Ovary (tissue), 7 donors: ENCODE measurements at regions not wholly inside any gene's neighbourhood (a gene's known extent, or its start where the extent isn't known, plus 50 kb on each side); places are given as distances from the start of the nearest gene placed in this dataset.

Experiments used
- DNase-seq, 5 donors: peaks; one replicate each; pipeline ENCODE4 v3.0.0-alpha.2; 2019 to 2020
- H3K27ac ChIP-seq, 2 donors: fragments of 200-600 bp; one replicate each; pipeline versions ENCODE4 v1.5.1 to v1.8.0; 2019 to 2022
- H3K27me3 ChIP-seq: fragments of 200-600 bp; one replicate; pipeline ENCODE4 v1.8.0; 2022
- H3K36me3 ChIP-seq: fragments of 200-600 bp; sonication (generic); one replicate; pipeline ENCODE4 v1.5.1; 2019
- H3K4me1 ChIP-seq: one replicate; pipeline ENCODE4 v1.8.1; 2013; ENCODE audit warnings: mild to moderate bottlenecking, moderate library complexity; ENCODE audit not compliant: insufficient read depth
- H3K4me3 ChIP-seq: fragments of 200-600 bp; sonication (generic); one replicate; pipeline ENCODE4 v1.5.1; 2017
- H3K9me3 ChIP-seq, 2 donors: fragments of 200-600 bp in 1 of 2; sonication (generic) in 1 of 2; one replicate each; pipeline versions ENCODE4 v1.5.1 to v1.8.1; 2013 to 2019; ENCODE audit warnings: mild to moderate bottlenecking in 1 of 2, moderate library complexity in 1 of 2
- CTCF ChIP-seq, 3 donors: fragments of 450-650 bp in 2 of 3; fragments of 200-600 bp in 1 of 3; IDR thresholded peaks; one replicate each; pipeline versions ENCODE4 v1.5.1 to v1.8.0; 2016 to 2022; ENCODE audit warnings: antibody characterized with exemption in 3 of 3, mild to moderate bottlenecking in 1 of 3
- EP300 ChIP-seq: sonication (generic); formaldehyde crosslinking; IDR thresholded peaks from one replicate; pipeline ENCODE4 v1.6.1; 2017; ENCODE audit warnings: antibody characterized with exemption
- POLR2A ChIP-seq: fragments of 450-650 bp; IDR thresholded peaks from one replicate; pipeline ENCODE4 v1.6.1; 2017; ENCODE audit warnings: antibody characterized with exemption, mild to moderate bottlenecking, moderate library complexity
- WGBS, 3 donors: extraction: QIAGEN DNeasy Blood & Tissue Kit in 1 of 3; methylation state at CpG; one replicate each; pipeline versions ENCODE4 v1.1.5 to v1.1.7; 2013 to 2017; 5-methylcytosine and 5-hydroxymethylcytosine counted together
- intact Hi-C, 4 donors: fragments of 100-400 bp; cut with DNase I; formaldehyde crosslinking; loops; one replicate each; pipeline versions ENCODE4 v1.11.0 to v1.15.1; 2022 to 2023
- donor health status: DM: no; HTN: no; CAD: no; lungs with moderate emphysema.
- donor health status: DM: no; HTN: no; CAD: no.
- donor health status: Bipolar disorder and iron deficiency.
- donor health status: DM: no; HTN: no; CAD: no.
- donor health status: DM: yes; HTN: yes; CAD: no.

- WGBS, 3 donors: 32 to 48% (median 38%) methylated on average over 9 of the region's 9 CpGs
- TF ChIP-seq EP300: no peak
- TF ChIP-seq CTCF (IDR thresholded peaks at IDR 0.05): no peak
- no peak for TF ChIP-seq POLR2A
These were observed 205.1 kb upstream of the TSHZ3 start for GRCh38 chr19:31554360-31554759.

DNA sequence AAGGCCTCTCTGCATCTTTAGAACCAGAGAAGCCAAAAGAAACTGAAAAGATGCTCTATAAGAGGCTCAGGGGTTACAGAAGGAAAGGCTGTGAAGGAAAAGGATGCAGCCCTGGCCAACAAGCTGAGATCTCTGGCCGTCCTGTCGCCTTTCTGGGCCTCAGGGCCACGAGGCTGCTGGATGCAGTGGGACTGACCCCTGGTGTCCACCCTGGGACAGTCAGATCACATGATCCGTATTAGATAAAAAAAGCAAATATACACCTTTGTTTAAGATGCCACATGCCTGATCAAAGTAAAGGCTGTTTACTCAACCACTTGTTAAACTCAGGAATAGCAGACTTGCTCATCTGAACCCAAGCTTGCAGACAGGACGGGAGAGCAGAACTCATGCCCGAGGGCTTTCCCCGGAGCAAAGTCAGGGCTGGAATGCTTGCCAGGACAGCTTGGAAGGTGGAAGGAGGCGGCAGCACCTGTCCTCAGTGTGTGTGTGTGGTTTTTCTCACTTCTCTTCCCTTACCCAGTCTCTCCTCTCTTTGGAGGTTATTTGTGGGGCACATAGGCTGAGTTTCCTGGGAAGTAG is 206.5 kb upstream of the TSHZ3 start:
- TF ChIP-seq CTCF (IDR thresholded peaks at IDR 0.05): no peak
- no peak for TF ChIP-seq EP300
- TF ChIP-seq POLR2A: no peak
- 80 to 91% (median 88%) methylated on average over 8 of the region's 8 CpGs for WGBS, 3 donors

More at GRCh38 chr19:31554360-31554759, 205.1 kb upstream of the TSHZ3 start:
- Histone ChIP-seq H3K36me3 (no peaks in the 10 kb centered on the region), H3K4me3 (no peak overlapping the region), H3K9me3 (no peaks in the 10 kb centered on the region), H3K27ac (no peak overlapping the region), H3K27me3 (no peaks in the 10 kb centered on the region), H3K4me1 (peaks cover 4% of the 10 kb centered on the region)
- DNase-seq: no peak
- intact Hi-C loops: no loop called here

DNA sequence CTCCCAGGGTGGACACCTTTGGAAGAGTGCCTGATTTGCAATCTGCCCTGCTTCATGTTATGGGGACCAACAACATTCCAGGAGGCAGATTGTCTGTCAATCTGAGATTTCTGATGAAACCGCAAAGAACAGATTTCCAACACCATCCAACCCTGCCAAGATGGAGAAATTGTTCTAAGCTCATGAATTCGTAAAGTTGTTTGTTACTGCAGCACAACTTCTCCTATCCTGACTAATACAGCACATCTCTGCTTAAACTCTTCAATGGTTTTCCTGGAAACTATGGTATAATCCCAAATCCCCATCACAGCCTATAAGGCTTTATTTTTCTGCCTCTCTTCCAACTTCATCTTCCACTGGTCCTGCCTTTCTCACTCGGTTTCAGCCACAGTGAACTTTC is 210.3 kb upstream of the TSHZ3 start:
- WGBS, 3 donors: 97 to 100% (median 97%) methylated on average over 3 of the region's 3 CpGs

More for the DNA sequence above, 206.5 kb upstream of the TSHZ3 start:
- intact Hi-C loops: no loop called here
- H3K9me3 ChIP-seq: no peaks in the 10 kb centered on the region
- peaks cover 4% of the 10 kb centered on the region for H3K4me1 ChIP-seq
- H3K27ac ChIP-seq: no peak overlapping the region
- DNase-seq: no peak
- no peaks in the 10 kb centered on the region for H3K36me3 ChIP-seq
- no peak overlapping the region for H3K4me3 ChIP-seq
- H3K27me3 ChIP-seq: no peaks in the 10 kb centered on the region

GRCh38 chr19:31560086-31561060 is 211.1 kb upstream of the TSHZ3 start:
- intact Hi-C loops: no loop called here
- Histone ChIP-seq H3K36me3 (no peaks in the 10 kb centered on the region), H3K27ac (no peak overlapping the region), H3K9me3 (no peaks in the 10 kb centered on the region), H3K4me1 (no peaks in the 10 kb centered on the region), H3K27me3 (no peaks in the 10 kb centered on the region), H3K4me3 (no peak overlapping the region)
- no peak for TF ChIP-seq CTCF (IDR thresholded peaks at IDR 0.05)
- TF ChIP-seq POLR2A: no peak
- no peak for TF ChIP-seq EP300
- no peak for DNase-seq
- 86 to 89% (median 87%) methylated on average over 22 of the region's 22 CpGs for WGBS, 3 donors

More for the DNA sequence above, 210.3 kb upstream of the TSHZ3 start:
- Histone ChIP-seq H3K4me1 (no peaks in the 10 kb centered on the region), H3K36me3 (no peaks in the 10 kb centered on the region), H3K4me3 (no peak overlapping the region), H3K27me3 (no peaks in the 10 kb centered on the region), H3K9me3 (no peaks in the 10 kb centered on the region), H3K27ac (no peak overlapping the region)
- DNase-seq: no peak
- TF ChIP-seq CTCF (IDR thresholded peaks at IDR 0.05): no peak
- TF ChIP-seq POLR2A: no peak
- TF ChIP-seq EP300: no peak
- intact Hi-C loops: no loop called here
